Stimulated activated CD8-positive, alpha-beta memory T cell treated with anti-CD3 and anti-CD28 coated beads, Interleukin-15, amount 100 ng/mL, for 48 hours (primary cell): ENCODE measurements at regions not wholly inside any gene's neighbourhood (a gene's known extent, or its start where the extent isn't known, plus 50 kb on each side); places are given as distances from the start of the nearest gene placed in this dataset.

ENCODE experiments used
- DNase-seq, 2 donors: peaks; one replicate each; pipeline ENCODE4 v3.0.0-alpha.2; 2020; ENCODE audit warnings: low read depth in 2 of 2

DNA sequence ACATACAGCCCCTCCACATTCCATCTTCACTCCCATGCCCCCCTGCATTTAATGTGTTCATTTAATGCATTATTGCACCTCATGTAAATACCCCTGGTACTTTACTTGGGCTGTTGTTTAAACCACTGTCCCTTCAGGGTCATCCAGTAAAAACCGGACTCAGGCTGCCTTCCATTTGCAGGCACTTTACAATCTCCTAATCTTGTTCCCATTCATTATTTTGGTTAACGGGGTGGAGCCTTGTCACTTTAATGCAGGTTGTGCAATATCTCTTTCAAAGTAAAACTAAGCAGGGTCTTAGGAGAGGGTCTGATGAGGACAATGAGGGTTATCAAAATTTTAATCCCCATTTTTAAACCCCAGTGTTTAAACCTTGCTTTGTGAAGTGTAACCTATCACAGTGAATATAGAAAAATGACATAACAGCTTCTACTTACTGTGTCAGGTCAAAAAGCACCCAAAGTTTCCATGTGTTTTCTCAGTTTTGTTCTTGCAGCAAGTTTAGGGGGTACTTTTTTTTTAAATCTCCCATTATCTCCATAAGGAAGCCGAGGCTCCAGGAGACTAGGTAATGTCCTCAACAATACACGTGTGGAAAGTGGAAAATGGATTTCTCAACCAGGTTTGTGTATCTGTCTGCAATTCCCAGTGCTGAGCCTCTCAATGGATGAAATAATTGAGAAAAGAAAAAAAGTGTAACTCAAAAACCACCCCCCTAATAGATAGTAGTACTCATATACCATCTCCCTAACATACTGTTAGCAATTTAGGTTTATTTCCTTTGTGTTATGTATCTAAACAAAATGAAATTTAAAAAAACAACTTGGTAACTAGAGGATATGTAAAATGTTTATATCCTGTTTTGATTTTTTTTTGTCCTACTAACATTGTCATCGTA, 54.2 kb upstream of the SPRY4 start:
- no peak for DNase-seq

DNA sequence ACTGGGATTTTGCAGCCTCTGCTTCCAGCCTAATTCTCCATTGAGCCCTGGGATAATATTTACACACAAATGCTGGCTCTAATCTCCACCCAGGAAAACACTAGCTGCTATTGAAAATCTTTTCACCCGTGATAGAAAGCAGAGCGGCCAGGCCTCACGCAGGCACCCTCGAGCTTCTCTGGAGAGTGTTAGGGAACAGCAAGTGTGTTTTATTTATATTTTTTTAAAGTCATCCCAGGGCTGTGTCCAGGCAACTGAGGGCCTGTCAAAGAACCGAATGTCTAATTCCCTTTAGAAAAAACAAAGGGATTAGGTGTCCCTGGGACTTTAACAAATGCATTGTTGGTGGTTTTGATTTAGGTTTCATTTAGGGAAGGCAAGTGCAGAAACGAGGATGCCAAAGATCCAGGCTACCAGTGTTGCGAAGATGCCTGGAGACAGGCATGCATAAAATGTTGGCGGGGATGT, 51.2 kb upstream of the SPRY4 start:
- DNase-seq = no peak
